ENCODE measurements at regions not wholly inside any gene's neighbourhood (a gene's known extent, or its start where the extent isn't known, plus 50 kb on each side); places are given as distances from the start of the nearest gene placed in this dataset.
"Not testable (repeated sequence)": the region's sequence is repeated elsewhere in the genome, so short reads cannot be mapped to it uniquely, and the experiment has no call there.

- DNase-seq (ENCODE audit: low spot score) = no peak
These were observed 101.8 kb downstream of the NUFIP1 start for GRCh38 chr13:44887515-44887914.

GRCh38 chr13:44884076-44884729 is 105.1 kb downstream of the NUFIP1 start:
- no peak for DNase-seq (ENCODE audit: low spot score)

- no peak for DNase-seq (ENCODE audit: low spot score)
These were observed 109.7 kb downstream of the NUFIP1 start for GRCh38 chr13:44879452-44880058.

GRCh38 chr13:44876782-44877324 is 112.4 kb downstream of the NUFIP1 start:
- DNase-seq (ENCODE audit: low spot score) = no peak

- DNase-seq (ENCODE audit: low spot score) = no peak
These were observed 114.2 kb downstream of the NUFIP1 start for GRCh38 chr13:44874886-44875630.

GRCh38 chr13:44874176-44874575 is 115.1 kb downstream of the NUFIP1 start:
- DNase-seq (ENCODE audit: low spot score) = no peak

- DNase-seq (ENCODE audit: low spot score) = no peak
These were observed 115.8 kb downstream of the NUFIP1 start for GRCh38 chr13:44873461-44873860.

- DNase-seq (ENCODE audit: low spot score) = no peak
These were observed 116.5 kb downstream of the NUFIP1 start for GRCh38 chr13:44872751-44873150.

GRCh38 chr13:44870456-44870929 is 118.8 kb downstream of the NUFIP1 start:
- DNase-seq (ENCODE audit: low spot score) = no peak

- DNase-seq (ENCODE audit: low spot score) = no peak
These were observed 120.1 kb downstream of the NUFIP1 start for GRCh38 chr13:44869167-44869566.

- DNase-seq (ENCODE audit: low spot score) = no peak
These were observed 120.9 kb downstream of the NUFIP1 start for GRCh38 chr13:44868397-44868796.

GRCh38 chr13:44867825-44868224 is 121.4 kb downstream of the NUFIP1 start:
- DNase-seq (ENCODE audit: low spot score) = no peak

- no peak for DNase-seq (ENCODE audit: low spot score)
These were observed 122.8 kb downstream of the NUFIP1 start for GRCh38 chr13:44866411-44866911.

GRCh38 chr13:44865722-44866410 is 123.4 kb downstream of the NUFIP1 start:
- no peak for DNase-seq (ENCODE audit: low spot score)

GRCh38 chr13:44863641-44864040 is 125.6 kb downstream of the NUFIP1 start:
- not testable (repeated sequence) for DNase-seq (ENCODE audit: low spot score)

- no peak for DNase-seq (ENCODE audit: low spot score)
These were observed 128.8 kb downstream of the NUFIP1 start for GRCh38 chr13:44860454-44860853.

GRCh38 chr13:44857736-44858135 is 131.5 kb downstream of the NUFIP1 start:
- DNase-seq (ENCODE audit: low spot score) = no peak

- no peak for DNase-seq (ENCODE audit: low spot score)
These were observed 132.2 kb downstream of the NUFIP1 start for GRCh38 chr13:44857061-44857460.

GRCh38 chr13:44855860-44856259 is 133.4 kb downstream of the NUFIP1 start:
- no peak for DNase-seq (ENCODE audit: low spot score)

- DNase-seq (ENCODE audit: low spot score) = no peak
These were observed 134.8 kb downstream of the NUFIP1 start for GRCh38 chr13:44854313-44855060.

GRCh38 chr13:44853641-44854040 is 135.6 kb downstream of the NUFIP1 start:
- DNase-seq (ENCODE audit: low spot score) = no peak

Data from D341Med (cell line).